Fibroblast of skin of left quadriceps (primary cell): ENCODE measurements at regions not wholly inside any gene's neighbourhood (a gene's known extent, or its start where the extent isn't known, plus 50 kb on each side); places are given as distances from the start of the nearest gene placed in this dataset.
"Not testable (repeated sequence)": the region's sequence is repeated elsewhere in the genome, so short reads cannot be mapped to it uniquely, and the experiment has no call there.

Source experiments
- DNase-seq, 2 experiments: peaks; one replicate each; pipeline ENCODE4 v3.0.0-alpha.2; 2013; ENCODE audit warnings: low read depth in 2 of 2

GRCh38 chr6:139699335-139699734 lies 324.9 kb upstream of the CITED2 start:
- peak; percentile 55 to 56 for DNase-seq

- DNase-seq: peak in 1 of 2 experiments; percentile 9
Measured at GRCh38 chr6:139698526-139699176, 324.2 kb upstream of the CITED2 start.

DNA sequence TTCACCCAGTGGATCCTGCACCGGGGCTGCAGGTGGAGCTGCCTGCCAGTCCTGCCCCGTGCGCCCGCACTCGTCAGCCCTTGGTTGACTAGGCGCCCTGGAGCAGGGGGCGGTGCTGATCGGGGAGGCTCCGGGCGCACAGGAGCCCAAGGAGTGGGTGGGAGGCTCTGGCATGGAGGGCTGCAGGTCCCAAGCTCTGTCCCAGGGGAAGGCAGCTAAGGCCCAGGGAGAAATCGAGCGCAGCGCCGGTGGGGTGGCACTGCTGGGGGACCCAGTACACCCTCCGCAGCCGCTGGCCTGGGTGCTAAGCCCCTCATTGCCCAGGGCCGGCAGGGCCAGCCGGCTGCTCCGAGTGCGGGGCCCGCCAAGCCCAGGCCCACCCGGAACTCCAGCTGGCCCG lies 323.4 kb upstream of the CITED2 start:
- DNase-seq: not testable (repeated sequence)

DNA sequence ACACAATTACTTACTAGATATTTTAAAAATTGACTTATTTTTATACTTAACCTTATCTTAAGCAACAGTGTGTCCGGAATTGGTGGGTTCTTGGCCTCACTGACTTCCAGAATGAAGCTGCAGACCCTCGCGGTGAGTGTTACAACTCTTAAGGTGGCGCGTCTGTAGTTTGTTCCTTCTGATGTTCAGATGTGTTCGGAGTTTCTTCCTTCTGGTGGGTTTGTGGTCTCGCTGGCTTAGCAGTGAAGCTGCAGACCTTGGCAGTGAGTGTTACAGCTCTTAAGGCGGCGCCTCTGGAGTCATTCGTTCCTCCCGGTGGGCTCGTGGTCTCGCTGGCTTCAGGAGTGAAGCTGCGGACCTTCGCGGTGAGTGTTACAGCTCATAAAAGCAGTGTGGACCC lies 322.5 kb upstream of the CITED2 start:
- DNase-seq: not testable (repeated sequence)

DNA sequence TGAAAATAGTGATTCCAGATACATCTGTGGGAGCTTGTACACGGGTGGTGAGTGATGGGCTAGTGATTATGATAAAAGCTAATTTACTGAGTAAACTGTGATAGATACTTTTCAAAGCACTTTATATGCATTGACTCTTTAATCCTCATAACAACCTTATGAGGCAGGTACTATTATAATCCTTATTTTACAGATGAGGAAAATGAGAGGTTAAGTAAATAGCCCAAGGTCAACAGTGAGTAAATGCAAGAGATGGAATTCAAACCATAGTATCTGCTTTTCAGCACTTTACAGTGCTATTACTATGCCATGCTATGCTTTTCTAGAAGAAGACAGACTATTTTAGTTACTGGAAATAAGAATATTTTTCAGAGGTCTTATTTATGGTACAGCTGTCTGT lies 320.9 kb upstream of the CITED2 start:
- DNase-seq: no peak

DNA sequence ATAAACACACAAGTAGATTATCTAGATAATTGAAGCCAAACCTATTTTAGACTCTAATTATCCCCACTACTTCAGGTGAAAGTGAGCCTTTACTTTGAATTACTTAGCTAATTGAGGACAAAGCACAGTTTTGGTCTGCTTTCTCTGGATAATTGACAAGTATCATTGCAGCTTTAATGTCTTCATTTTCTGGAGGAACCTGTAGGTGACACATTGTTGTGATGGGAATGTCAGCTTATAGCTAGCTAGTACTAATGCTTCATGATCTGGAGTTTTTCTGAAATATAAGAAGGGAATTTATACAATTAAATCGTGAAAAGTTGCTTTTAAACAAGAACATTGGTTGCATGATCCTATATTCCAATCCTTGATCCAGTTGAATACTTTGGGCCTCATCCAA lies 319.3 kb upstream of the CITED2 start:
- no peak for DNase-seq

GRCh38 chr6:139690007-139690406 lies 315.6 kb upstream of the CITED2 start:
- DNase-seq: no peak

- DNase-seq: no peak
Measured at GRCh38 chr6:139687055-139687454, 312.6 kb upstream of the CITED2 start.

- DNase-seq: no peak
Measured at GRCh38 chr6:139686308-139686707, 311.9 kb upstream of the CITED2 start.

DNA sequence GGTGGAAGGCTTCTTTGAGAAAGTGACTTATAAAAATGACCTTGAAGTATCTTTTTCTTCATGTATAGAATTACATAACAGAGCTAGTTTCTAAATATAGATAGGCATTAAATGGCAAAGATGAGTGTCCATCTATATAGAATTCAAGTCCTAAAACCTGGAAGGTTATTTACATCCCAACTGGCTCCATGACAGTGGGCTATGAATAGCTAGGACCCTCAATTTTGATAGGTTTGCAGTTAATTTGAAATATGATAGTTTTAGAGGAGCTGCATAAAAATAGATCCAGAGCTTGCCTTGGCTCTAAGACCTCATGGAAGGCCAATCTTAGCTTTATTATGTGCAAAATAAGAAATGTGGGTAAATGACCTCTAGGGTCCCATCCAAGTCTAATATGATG lies 310.6 kb upstream of the CITED2 start:
- DNase-seq: no peak

DNA sequence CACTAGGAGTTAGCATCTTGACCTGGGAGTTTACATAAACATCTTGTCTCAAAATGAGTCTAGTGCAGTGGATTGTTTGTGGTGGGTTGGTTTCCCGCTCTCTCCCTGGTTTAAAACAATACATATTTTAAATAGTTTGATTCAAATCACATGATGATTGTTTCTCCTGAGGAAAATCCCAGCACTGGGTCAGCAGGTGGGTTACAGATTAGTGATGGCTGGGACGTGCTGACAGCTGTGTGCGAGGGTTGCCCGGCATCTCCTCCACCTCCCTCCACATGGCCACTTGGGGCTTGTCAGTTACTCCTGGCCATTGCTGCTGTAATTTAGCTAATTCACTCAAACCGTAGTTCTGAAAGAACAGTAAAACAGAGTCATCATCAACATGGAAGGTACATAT lies 306.4 kb upstream of the CITED2 start:
- DNase-seq: no peak

DNA sequence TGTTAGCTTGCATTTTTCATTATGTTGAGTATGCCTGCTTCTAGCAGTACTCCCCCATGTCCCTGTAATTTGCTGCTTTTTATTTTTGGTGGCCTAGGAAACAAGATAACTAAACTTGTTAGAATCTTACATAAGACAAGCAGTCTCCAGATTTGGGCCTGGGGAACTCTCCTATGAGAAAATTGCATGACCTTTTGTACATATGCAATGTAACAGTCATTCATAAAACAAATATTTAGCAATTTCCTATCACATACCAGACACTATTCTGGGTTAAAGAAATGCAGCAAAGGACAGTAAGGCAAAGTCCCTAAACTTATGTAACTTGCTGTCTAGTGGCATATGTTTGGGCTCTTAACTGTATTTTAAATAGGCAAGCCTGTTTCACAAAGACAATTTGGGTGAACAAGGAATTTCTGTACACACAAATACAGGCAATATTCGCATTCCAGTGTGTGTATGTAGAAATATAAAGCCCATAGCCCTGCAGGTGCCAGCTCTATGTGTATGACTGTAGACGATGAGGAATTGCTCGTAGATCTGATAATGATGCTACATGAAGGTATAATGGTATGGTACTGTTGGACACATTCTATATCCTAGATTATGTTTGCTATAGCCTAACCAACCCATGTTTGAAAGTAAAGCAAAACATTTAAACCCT lies 305.2 kb upstream of the CITED2 start:
- DNase-seq: no peak

DNA sequence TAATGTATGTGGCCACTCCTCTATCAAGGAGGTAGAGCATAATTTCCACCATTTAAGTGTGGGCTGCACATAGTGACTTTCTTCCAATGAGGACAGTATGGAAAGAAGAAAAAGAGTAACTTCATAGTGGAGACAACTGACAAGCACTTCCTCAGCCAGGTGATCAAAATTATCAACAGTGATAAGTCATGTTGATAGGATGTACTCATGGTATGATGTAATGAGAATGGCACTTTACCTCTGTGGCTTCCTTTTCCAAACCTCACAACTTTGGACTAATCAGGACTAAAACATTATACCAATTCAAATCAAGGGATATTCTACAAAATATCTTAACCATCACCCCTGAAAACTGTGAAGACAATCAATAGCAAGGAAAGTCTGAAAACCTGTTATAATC lies 302.3 kb upstream of the CITED2 start:
- DNase-seq: no peak

DNA sequence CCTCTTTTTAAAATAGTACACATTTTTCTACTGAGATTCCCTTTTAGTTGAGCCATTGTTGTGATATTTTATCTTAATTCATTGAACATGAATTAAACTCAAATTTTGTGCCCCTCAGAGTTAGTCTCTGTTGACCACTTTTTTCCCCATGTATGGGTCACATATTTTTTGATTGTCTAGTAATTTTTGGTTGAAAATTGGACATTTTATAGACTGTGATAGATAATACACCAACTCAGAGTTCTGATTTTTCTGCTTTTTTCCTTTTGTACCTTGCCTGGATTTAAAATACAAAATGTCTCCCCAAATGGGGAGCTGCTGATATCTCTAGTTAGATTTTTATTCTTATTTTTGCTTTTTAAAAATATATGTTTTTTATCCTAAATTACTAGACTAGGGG lies 291.8 kb upstream of the CITED2 start:
- no peak for DNase-seq

DNA sequence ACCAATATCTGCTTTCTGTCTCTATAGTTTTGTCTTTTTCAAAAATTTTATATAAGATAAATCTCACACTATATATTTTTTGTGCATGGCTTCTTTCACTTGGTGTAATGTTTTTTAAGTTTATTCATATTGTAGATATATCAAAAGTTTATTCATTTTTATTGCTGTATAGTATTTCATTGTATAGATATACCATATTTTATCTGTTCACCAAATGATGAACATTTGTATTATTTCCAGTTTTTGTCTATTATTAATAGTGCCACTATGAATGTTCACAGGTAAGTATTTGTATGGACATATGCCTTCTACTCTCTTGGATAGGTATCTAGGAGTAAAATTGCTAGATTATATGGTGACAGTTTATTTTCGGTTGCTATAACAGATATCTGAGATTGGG lies 289.5 kb upstream of the CITED2 start:
- DNase-seq: no peak

- no peak for DNase-seq
Measured at GRCh38 chr6:139659711-139660110, 285.3 kb upstream of the CITED2 start.

DNA sequence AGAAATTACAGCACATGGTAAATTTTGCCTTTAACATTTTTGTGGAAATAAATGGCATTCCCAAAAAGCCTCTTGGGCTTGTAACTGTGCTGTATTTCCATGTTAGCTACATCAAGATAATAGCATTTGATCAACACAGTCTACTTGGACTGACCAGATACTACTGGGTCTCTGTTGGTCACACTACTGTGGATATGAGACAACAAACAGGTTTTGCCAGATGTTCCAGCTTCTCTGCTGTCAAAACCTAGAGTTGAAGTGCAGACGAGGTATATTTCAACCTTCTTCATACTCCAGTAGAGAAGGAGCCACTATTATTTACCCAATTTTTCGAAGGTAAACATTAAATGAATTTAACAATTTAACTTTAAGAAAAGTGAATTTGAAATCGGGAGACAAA lies 284.7 kb upstream of the CITED2 start:
- DNase-seq: no peak

DNA sequence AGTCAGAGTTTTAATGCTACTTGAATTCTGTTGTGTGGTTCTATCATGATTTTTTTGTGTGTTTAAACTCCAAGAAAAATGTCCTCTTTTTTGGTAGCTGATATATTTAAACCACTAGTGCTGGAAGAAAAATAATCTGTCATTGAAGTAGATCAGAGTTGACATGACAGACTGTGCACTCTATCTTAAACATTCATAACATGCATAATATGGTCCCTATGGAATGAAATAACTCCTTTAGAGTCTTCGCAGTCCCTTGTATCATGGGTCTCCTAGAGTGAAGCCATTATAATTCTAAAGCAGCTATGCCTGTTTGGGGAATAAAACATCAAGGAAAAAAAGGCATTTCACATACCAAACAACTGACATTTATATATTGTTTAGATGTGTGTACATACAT lies 282.7 kb upstream of the CITED2 start:
- DNase-seq: no peak

- no peak for DNase-seq
Measured at GRCh38 chr6:139655783-139656705, 281.6 kb upstream of the CITED2 start.

GRCh38 chr6:139654888-139655782 lies 280.7 kb upstream of the CITED2 start:
- no peak for DNase-seq

- DNase-seq: no peak
Measured at GRCh38 chr6:139654309-139654708, 279.9 kb upstream of the CITED2 start.

DNA sequence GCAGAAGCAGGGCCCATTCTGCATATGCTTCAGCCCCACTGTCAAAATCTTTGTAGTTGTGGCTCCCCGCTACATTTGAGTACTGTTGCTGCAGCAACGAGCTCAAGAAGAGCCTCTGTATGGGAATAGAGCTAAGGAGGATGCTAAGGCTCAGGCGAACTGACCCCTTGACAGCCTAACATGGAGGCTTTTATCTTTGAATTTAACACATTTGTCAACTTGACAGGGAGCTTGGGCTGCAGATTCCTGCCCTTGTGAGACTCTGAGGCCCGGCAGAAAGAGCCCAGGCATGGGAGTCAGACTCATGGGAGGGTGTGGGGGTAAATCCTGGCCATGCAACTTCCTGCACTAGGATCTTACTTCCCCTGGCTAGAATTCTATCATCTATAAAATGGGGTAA lies 278.7 kb upstream of the CITED2 start:
- DNase-seq: no peak
